ENCODE measurements at regions not wholly inside any gene's neighbourhood (a gene's known extent, or its start where the extent isn't known, plus 50 kb on each side); places are given as distances from the start of the nearest gene placed in this dataset.
"Not testable (repeated sequence)": the region's sequence is repeated elsewhere in the genome, so short reads cannot be mapped to it uniquely, and the experiment has no call there.

- not testable (repeated sequence) for DNase-seq (ENCODE audit: low spot score)
These were observed 1065.1 kb downstream of the RPIA start for GRCh38 chr2:89756616-89757015.

DNA sequence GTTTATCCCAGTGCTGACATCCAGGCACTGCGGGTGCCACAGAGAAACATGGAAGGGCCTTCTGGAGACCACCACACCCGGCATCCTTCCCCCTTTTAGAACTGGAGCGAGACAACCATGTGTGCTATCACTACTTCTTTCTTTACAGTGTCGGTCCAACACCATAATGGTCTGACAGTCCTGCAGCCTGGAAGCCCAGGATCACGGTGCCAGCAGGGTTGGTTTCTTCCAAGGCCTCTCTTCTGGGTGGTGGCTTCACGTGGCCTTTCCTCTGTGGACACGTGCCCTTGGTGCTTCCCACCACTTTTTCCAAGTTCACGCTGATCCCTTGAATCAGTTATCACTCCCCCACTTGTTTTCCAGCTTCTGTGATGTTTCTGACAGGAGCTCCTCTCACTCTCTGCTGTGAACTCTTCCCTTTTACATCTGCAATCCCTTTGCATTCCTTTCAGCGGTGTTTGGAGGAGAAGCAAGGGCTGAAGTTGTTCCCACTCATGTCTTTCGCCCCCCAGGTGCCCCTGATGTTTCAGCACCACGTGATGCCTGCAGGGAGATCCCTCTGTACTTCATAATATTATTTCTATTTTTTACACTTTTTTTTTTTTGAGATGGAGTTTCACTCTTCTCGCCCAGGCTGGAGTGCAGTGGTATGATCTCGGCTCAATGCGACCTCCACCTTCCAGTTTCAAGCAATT lies 1067.0 kb downstream of the RPIA start:
- DNase-seq (ENCODE audit: low spot score) = not testable (repeated sequence)

- not testable (repeated sequence) for DNase-seq (ENCODE audit: low spot score)
These were observed 1069.3 kb downstream of the RPIA start for GRCh38 chr2:89760762-89761161.

DNA sequence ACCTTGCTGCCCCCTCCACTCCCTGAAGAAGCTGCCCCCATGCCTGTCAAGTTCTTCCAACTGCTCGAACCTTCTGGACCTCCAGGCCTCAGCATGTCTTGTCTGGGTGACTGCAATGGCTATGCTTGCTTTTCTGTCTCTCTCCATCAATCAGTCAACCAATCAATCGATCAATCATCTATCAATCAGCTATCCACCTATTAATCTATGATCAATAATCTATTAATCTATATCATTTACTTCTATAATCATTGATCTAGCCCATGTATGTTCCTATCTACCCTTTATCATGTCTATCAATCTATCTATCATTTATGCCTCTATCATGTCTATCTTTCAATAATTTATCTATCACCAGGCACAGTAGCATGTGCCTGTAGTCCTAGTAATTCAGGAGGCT lies 1069.7 kb downstream of the RPIA start:
- not testable (repeated sequence) for DNase-seq (ENCODE audit: low spot score)

DNA sequence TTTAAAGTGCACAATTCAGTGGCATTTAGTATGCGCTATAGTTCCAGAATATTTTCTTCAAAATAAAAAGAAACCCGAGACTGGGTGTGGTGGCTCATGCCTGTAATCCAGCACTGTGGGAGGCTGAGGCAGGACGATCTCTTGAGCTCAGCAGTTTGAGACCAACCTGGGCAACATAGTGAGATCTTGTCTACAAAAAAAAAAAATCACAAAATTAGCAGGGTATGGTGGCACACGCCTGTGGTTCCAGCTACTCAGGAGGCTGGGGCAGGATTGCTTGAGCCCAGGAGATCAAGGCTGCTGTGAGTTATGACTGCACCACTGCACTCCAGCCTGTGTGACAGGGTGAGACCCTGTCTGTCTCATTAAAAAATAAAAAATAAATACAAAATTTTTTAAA lies 1070.4 kb downstream of the RPIA start:
- not testable (repeated sequence) for DNase-seq (ENCODE audit: low spot score)

DNA sequence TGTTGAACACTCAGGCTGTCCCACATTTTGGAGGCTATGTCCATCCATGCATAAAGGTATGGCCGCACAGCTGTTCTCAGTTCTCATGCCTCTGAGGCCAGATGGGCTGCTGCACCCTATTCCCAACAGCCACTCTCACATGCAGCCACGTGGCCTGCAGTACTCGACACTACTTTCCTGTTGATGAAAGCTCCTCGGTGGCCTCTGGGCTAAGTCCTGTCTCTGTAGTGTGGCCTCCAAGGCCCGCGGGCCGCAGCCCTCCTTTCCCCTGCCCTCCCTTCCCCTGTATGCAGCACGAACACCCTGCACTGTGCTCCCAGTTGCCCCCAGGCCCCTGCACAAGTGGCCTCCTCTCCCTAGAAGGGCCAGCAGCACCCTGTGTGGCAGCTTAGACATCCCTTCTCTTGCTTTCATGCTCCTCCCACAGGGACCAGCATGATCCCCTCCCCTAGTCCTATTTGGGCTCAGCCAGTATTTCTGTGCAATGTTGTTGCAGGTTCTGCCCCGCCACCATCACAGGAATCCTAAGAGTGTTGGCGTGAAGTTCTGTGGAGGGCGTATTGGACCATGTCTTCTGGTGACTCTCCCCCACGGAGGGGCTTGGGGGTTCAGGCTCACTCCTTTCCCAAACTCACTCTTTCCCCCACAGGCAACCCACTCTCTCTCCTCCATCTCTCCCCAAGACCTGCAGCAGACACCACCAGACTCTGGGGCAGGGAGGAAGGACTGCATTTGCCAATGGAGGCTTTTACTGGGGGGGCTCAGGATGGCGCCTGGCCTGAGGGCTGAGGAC lies 1071.2 kb downstream of the RPIA start:
- not testable (repeated sequence) for DNase-seq (ENCODE audit: low spot score)

DNA sequence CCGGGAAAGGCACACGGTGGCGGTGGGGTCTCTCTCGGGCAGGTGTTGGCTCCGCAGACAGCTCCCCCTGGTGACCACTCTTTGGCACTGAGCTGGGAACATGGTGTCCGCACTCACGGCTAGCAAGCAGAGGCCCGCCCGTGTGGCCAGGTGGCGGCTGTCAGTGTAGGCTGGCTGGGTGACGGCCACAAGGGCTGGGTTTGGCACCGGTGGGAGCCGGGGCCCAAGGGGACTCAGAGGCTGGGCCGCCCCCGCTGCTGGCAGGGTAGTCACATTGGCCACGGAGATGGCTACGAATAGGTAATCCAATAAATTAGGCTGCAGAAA lies 1071.7 kb downstream of the RPIA start:
- no peak for DNase-seq (ENCODE audit: low spot score)

- no peak for DNase-seq (ENCODE audit: low spot score)
These were observed 1072.4 kb downstream of the RPIA start for GRCh38 chr2:89763581-89764485.

DNA sequence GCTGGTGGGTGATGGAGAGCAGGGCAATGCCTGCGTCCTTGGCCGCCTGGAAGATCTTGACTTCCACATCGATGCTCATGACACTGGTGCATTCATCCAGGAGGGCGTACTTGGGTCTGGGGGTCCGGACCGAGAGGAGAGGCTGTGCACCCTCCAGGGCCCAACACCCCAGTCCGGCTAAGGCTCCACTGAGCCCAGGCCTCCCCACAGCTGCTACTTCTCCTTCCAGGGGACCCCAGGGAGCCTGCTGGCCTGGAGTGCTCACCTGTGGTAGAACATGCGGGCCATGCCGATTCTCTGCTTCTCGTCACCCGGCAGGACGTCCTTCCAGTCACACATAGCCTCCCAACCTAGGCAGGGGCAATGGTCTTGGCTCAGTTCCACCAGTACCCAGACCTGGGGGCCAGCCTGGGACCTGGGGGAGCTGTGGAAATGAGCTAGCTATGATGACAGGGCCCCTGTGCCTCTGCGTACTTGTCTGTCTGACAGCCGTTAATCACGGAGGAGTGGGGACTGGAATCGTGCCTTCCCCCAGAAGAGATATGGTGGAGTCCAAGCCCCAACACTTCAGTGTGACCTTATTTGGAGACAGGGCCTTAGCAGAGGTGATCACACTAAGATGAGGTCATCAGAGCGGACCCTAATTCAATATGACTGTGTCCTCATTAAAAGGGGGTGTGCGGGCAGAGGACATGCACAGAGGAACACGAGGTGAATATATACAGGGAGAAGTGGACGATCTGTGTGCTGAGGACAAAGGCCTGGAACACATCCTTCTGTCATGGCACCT lies 1073.3 kb downstream of the RPIA start:
- not testable (repeated sequence) for DNase-seq (ENCODE audit: low spot score)

- not testable (repeated sequence) for DNase-seq (ENCODE audit: low spot score)
These were observed 1073.9 kb downstream of the RPIA start for GRCh38 chr2:89765361-89765718.

DNA sequence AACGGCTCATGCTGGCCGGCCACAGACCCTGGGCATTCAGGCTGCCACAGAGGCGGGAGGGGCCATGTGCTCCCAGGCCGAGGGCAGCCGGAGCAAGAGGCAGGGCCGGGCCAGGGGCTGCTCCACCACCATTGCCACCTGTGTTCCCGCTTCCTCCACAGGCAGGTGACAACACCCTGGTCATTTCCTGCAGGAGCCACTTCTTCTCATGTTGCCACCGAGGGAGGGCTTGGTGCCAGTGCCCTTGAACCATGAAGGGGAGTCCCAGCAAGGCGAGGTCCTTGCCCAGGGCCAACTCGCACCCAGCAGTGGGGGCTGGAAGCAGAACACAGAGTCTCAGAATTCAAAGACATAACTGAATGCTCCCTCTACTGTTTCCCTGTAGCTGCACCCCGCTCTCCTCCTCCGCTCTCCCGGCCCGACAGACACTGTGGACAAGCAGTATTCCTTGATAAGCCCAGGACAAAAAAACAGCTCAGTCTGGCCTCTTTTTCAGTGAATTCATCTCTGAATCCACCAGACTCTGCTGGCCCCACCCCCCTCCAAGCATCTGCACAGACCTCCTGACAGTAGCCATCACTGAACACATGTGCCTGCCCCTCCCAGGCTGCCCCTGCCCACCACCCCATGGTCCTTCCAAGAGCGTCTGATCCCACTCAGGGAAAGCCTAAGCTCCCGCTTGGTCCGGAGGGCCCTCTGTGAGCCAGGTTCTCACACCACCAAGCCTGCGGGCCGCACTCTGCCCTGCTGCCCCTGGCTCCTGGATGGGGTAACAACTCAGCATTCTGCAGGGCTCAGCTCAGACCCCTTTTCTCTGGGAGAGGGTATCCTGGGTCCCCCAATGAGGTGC lies 1074.9 kb downstream of the RPIA start:
- not testable (repeated sequence) for DNase-seq (ENCODE audit: low spot score)

GRCh38 chr2:89767058-89767457 lies 1075.6 kb downstream of the RPIA start:
- DNase-seq (ENCODE audit: low spot score) = not testable (repeated sequence)

GRCh38 chr2:89767572-89768435 lies 1076.3 kb downstream of the RPIA start:
- no peak for DNase-seq (ENCODE audit: low spot score)

DNA sequence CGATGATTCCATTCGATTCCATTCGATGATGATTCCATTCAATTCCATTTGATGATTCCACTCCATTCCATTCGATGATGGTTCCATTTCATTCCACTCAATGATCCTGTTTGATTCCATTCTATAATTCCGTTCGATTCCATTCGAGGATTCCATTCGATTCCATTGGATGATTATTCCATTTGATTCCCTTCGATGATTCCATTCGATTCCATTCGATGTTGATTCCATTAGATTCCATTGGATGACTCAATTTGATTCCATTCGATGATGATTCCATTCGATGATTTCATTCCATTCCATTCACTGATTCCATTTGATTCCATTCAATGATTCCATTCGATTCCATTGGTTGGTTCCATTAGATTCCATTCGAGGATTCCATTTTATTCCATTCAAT lies 1084.4 kb downstream of the RPIA start:
- no peak for DNase-seq (ENCODE audit: low spot score)

GRCh38 chr2:89780318-89780717 lies 1088.8 kb downstream of the RPIA start:
- DNase-seq (ENCODE audit: low spot score) = no peak

DNA sequence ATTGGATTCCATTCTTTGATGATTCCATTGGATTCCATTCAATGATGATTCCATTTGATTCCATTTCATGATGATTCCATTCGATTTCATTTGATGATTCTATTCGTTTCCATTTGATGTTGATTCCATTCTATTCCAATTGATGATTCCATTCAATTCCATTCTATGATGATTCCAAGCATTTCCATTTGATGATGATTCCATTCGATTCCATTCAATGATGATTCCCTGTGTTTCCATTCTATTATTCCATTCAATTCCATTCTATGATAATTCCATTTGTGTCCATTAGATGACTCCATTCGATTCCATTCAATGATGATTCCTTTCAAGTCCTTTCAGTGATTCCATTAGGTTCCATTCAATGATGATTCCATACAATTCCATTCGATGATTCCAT lies 1090.5 kb downstream of the RPIA start:
- no peak for DNase-seq (ENCODE audit: low spot score)

DNA sequence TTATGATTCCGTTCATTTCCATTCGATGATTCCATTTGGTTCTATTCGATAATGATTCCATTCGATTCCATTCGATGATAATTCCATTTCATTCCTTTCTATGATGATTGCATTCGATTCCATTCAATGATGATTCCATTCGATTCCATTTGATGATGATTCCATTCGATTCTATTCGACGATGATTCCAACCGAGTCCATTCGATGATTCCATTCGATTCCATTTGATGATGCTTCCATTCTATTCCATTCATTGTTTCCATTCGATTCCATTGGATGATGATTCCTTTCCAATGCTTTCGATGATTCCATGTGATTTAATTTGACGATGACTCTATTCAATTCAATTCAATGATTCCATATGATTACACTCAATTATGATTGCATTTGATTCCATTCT lies 1093.5 kb downstream of the RPIA start:
- no peak for DNase-seq (ENCODE audit: low spot score)

DNA sequence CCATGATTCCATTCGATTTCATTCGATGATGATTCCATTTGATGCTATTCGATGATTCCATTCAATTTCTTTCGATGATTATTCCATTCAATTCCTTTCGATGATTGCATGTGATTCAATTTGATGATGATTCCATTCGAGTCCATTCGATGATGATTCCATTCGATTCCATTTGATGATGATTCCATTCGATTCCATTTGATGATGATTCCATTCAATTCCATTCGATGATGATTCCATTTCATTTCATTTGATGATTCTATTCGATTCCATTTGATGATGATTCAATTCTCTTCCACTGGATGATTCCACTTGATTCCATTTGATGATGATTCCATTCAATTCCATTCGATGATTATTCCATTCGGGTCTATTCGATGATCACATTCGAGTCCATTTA lies 1094.1 kb downstream of the RPIA start:
- DNase-seq (ENCODE audit: low spot score) = not testable (repeated sequence)

GRCh38 chr2:89786642-89787041 lies 1095.2 kb downstream of the RPIA start:
- not testable (repeated sequence) for DNase-seq (ENCODE audit: low spot score)

GRCh38 chr2:89795530-89795929 lies 1104.1 kb downstream of the RPIA start:
- DNase-seq (ENCODE audit: low spot score) = not testable (repeated sequence)

Data from SW480 (cell line).